ENCODE measurements at regions not wholly inside any gene's neighbourhood (a gene's known extent, or its start where the extent isn't known, plus 50 kb on each side); places are given as distances from the start of the nearest gene placed in this dataset.

GRCh38 chr6:156004796-156005195 is 549.2 kb upstream of the NOX3 start:
- no peak for TF ChIP-seq CTCF (IDR thresholded peaks at IDR 0.05)
- no peak for TF ChIP-seq POLR2A (IDR thresholded peaks at IDR 0.05)

Data from upper lobe of left lung (tissue), 4 donors.